Progenitor cell of endocrine pancreas (in vitro differentiated cells): ENCODE measurements at regions not wholly inside any gene's neighbourhood (a gene's known extent, or its start where the extent isn't known, plus 50 kb on each side); places are given as distances from the start of the nearest gene placed in this dataset.
"Not testable (repeated sequence)": the region's sequence is repeated elsewhere in the genome, so short reads cannot be mapped to it uniquely, and the experiment has no call there.

Experiments used
- DNase-seq: peaks from one replicate; pipeline ENCODE4 v3.0.0; 2021; ENCODE audit warnings: low spot score; ENCODE audit not compliant: unreplicated experiment
- H3K27ac Mint-ChIP-seq: 2 replicates; pipeline ENCODE4 v1.8.0; 2021; ENCODE audit warnings: mild to moderate bottlenecking, moderate library complexity, mixed read lengths
- H3K27me3 Mint-ChIP-seq: 2 replicates; pipeline ENCODE4 v1.8.0; 2021; ENCODE audit warnings: mixed read lengths
- H3K36me3 Mint-ChIP-seq: 2 replicates; pipeline ENCODE4 v1.8.0; 2022; ENCODE audit warnings: mixed read lengths; ENCODE audit not compliant: insufficient read depth
- H3K4me1 Mint-ChIP-seq: 2 replicates; pipeline ENCODE4 v1.8.0; 2021; ENCODE audit warnings: low read depth, mixed read lengths
- H3K4me3 Mint-ChIP-seq: 2 replicates; pipeline ENCODE4 v1.8.0; 2021; ENCODE audit warnings: low read depth, mild to moderate bottlenecking, moderate library complexity, mixed read lengths
- H3K9me3 Mint-ChIP-seq: 2 replicates; pipeline ENCODE4 v1.8.0; 2021; ENCODE audit warnings: low read depth, mixed read lengths

- not testable (repeated sequence) for H3K4me3 Mint-ChIP-seq, H3K27ac Mint-ChIP-seq, H3K36me3 Mint-ChIP-seq
Observed at GRCh38 chr21:10379816-10380215, 141.6 kb upstream of the TPTE start.

DNA sequence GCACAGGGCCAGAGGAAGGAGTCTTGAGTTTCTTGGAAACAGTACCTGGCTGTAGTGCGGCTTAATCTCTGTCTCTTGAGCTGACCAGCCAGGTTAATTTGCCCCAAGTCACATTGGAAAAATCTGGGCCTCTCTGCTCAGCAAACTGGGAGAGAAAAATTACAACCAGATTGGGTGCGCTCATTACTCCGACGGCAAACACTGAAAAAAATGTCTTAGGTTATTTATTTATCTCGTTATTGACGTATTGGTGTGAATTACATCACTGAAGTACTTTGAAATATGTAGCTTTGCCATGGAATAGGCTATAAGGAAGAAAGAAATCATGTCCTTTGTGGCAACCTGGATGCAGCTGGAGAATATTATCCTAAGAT, 139.7 kb upstream of the TPTE start:
- H3K4me1 Mint-ChIP-seq, H3K4me3 Mint-ChIP-seq: not testable (repeated sequence)

More at GRCh38 chr21:10379816-10380215, 141.6 kb upstream of the TPTE start:
- peaks cover 17% of the 10 kb centered on the region for H3K9me3 Mint-ChIP-seq
- H3K27me3 Mint-ChIP-seq, DNase-seq, H3K4me1 Mint-ChIP-seq: not testable (repeated sequence)

GRCh38 chr21:10382135-10382534, 139.2 kb upstream of the TPTE start:
- H3K4me3 Mint-ChIP-seq: not testable (repeated sequence)

More for the DNA sequence above, 139.7 kb upstream of the TPTE start:
- not testable (repeated sequence) for H3K9me3 Mint-ChIP-seq, H3K36me3 Mint-ChIP-seq, H3K27ac Mint-ChIP-seq, H3K27me3 Mint-ChIP-seq, DNase-seq

DNA sequence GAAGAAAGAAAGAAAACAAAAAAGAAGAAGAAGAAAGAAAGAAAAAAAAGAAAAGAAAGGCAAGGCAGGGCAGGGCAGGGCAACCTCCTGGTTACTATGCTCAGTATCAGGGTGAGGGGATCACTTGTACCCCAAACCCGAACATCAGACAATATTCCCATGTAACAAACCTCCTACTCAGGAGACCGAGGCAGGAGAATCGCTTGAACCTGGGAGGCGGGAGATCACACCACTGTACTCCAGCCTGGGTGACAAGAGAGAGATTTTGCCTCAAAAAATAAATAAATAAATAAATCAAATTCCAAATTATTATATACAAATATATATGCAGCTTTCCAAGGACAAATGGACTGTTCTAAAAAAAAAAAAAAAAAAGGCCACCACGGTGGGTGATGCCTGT, 138.8 kb upstream of the TPTE start:
- H3K4me3 Mint-ChIP-seq, H3K27me3 Mint-ChIP-seq, H3K36me3 Mint-ChIP-seq, H3K9me3 Mint-ChIP-seq, H3K4me1 Mint-ChIP-seq, H3K27ac Mint-ChIP-seq, DNase-seq: not testable (repeated sequence)

More at GRCh38 chr21:10382135-10382534, 139.2 kb upstream of the TPTE start:
- not testable (repeated sequence) for H3K36me3 Mint-ChIP-seq, H3K27me3 Mint-ChIP-seq, H3K9me3 Mint-ChIP-seq, DNase-seq, H3K27ac Mint-ChIP-seq, H3K4me1 Mint-ChIP-seq

GRCh38 chr21:10383571-10383970, 137.8 kb upstream of the TPTE start:
- not testable (repeated sequence) for DNase-seq

DNA sequence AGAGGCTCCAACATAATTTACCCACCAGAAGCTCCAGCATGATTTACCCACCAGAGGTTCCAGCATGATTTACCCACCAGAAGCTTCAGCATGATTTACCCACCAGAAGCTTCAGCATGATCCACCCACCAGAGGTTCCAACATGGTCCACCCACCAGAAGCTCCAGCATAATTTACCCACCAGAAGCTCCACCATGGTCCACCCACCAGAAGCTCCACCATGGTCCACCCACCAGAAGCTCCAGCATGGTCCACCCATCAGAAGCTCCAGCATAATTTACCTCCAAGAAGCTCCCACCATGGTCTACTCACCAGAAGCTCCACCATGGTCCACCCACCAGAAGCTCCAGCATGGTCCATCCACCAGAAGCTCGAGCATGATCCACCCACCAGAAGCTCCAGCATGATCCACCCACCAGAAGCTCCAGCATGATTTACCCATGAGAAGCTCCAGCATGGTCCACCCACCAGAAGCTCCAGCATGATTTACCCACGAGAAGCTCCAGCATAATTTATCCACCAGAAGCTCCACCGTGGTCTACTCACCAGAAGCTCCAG, 137.0 kb upstream of the TPTE start:
- H3K4me3 Mint-ChIP-seq, H3K9me3 Mint-ChIP-seq, DNase-seq, H3K4me1 Mint-ChIP-seq, H3K27me3 Mint-ChIP-seq, H3K27ac Mint-ChIP-seq, H3K36me3 Mint-ChIP-seq: not testable (repeated sequence)

More at GRCh38 chr21:10383571-10383970, 137.8 kb upstream of the TPTE start:
- not testable (repeated sequence) for H3K4me1 Mint-ChIP-seq, H3K27me3 Mint-ChIP-seq, H3K27ac Mint-ChIP-seq, H3K9me3 Mint-ChIP-seq, H3K36me3 Mint-ChIP-seq, H3K4me3 Mint-ChIP-seq

GRCh38 chr21:10385202-10385601, 136.2 kb upstream of the TPTE start:
- not testable (repeated sequence) for H3K27ac Mint-ChIP-seq, H3K4me3 Mint-ChIP-seq, H3K27me3 Mint-ChIP-seq, H3K9me3 Mint-ChIP-seq, H3K4me1 Mint-ChIP-seq, DNase-seq, H3K36me3 Mint-ChIP-seq

DNA sequence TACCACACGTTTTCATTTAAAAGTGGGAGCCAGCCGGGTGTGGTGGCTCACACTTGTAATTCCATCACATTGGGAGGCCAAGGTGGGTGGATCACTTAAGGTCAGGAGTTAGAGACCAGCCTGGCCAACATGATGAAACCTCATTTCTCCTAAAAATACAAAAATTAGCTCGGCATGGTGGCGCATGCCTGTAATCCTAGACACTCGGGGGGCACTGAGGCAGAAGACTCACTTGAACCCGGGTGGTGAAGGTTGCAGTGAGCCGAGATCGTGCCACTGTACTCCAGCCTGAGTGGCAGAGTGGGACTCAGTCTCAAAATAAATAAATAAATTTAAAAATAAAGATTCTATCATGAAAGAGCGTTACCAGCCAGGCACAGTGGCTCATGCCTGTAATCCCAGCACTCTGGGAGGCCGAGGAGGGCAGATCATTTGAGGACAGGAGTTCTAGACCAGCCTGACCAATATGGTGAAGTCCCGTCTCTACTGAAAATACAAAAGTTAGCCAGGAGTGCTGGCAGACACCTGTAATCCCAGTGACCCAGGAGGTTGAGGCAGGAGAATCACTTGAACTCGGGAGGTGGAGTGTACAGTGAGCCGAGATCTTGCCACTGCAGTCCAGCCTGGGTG, 135.4 kb upstream of the TPTE start:
- not testable (repeated sequence) for H3K27ac Mint-ChIP-seq, H3K4me1 Mint-ChIP-seq, H3K36me3 Mint-ChIP-seq, H3K27me3 Mint-ChIP-seq, H3K9me3 Mint-ChIP-seq, DNase-seq, H3K4me3 Mint-ChIP-seq

DNA sequence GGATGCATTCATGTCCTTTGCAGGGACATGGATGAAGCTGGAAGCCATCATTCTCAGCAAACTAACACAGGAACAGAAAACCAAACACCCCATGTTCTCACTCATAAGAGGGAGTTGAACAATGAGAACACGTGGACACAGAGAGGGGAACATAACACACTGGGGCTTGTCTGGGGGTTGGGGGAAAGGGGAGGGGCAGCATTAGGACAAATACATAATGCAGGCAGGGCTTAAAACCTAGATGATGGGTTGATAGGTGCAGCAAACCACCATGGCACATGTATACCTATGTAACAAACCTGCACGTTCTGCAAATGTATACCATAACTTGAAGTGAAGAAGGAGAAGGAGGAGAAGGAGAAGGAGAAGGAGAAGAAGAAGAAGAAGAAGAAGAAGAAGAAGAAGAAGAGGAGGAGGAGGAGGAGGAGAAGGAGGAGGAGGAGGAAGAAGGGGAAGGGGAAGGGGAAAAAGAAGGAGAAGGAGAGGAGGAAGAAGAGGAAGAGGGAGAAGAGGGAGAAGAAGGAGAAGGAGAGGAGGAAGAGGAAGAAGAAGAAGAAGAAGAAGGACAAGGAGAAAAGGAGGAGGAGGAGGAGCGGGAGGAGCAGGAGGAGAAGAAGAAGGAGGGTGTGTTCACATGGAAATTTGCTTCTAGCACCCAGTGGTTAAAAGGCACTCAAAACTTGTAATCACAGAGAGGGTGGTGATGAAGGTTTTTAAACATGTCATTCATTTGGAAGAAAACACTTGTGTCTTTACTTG, 133.5 kb upstream of the TPTE start:
- not testable (repeated sequence) for H3K27me3 Mint-ChIP-seq, H3K36me3 Mint-ChIP-seq, H3K4me1 Mint-ChIP-seq, DNase-seq, H3K27ac Mint-ChIP-seq, H3K4me3 Mint-ChIP-seq, H3K9me3 Mint-ChIP-seq

GRCh38 chr21:10388625-10389024, 132.8 kb upstream of the TPTE start:
- not testable (repeated sequence) for H3K27me3 Mint-ChIP-seq, H3K27ac Mint-ChIP-seq, DNase-seq, H3K9me3 Mint-ChIP-seq, H3K36me3 Mint-ChIP-seq, H3K4me3 Mint-ChIP-seq, H3K4me1 Mint-ChIP-seq

DNA sequence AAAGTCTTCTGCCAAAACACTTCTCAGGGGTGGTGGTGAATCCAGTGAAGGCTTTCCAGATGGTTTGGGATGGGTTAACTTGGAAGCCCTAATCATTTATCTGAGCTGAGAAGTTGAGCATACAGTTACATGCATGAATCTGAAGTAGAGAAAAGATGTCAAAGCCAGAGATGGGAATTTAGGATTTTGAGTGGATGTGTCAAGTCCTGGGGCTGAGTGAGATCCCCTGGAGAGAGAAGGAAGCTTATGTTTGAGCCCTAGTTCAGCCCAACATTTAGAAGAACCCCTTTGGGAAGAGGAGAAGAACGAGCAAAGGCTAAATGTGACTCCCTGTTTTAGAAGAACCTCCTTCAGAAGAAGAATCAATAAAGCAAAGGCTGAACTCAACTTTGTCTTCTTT, 129.1 kb upstream of the TPTE start:
- not testable (repeated sequence) for H3K9me3 Mint-ChIP-seq, H3K27me3 Mint-ChIP-seq, H3K27ac Mint-ChIP-seq, H3K4me3 Mint-ChIP-seq, DNase-seq, H3K4me1 Mint-ChIP-seq, H3K36me3 Mint-ChIP-seq

DNA sequence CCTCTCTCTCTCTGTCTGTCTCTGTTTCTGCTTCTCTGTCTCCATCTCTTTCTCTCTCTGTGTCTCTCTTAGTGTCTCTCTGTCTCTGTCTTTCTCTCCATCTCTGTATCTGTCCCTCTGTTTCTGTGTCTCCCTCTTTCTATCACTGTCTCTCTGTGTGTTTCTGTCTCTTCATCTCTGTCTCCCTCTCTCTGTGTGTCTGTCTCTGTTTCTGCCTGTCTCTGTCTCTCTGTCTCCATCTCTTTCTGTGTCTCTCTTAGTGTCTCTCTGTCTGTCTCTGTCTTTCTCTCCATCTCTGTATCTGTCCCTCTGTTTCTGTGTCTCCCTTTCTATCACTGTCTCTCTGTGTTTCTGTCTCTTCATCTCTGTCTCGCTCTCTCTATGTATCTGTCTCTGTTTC, 125.4 kb upstream of the TPTE start:
- not testable (repeated sequence) for DNase-seq, H3K4me3 Mint-ChIP-seq, H3K36me3 Mint-ChIP-seq, H3K4me1 Mint-ChIP-seq, H3K9me3 Mint-ChIP-seq, H3K27ac Mint-ChIP-seq, H3K27me3 Mint-ChIP-seq

GRCh38 chr21:10397495-10397915, 123.9 kb upstream of the TPTE start:
- H3K27ac Mint-ChIP-seq, H3K36me3 Mint-ChIP-seq, H3K4me1 Mint-ChIP-seq, DNase-seq, H3K27me3 Mint-ChIP-seq, H3K4me3 Mint-ChIP-seq, H3K9me3 Mint-ChIP-seq: not testable (repeated sequence)
